ENCODE measurements at regions not wholly inside any gene's neighbourhood (a gene's known extent, or its start where the extent isn't known, plus 50 kb on each side); places are given as distances from the start of the nearest gene placed in this dataset.

GRCh38 chr13:40152145-40152544, 496.7 kb downstream of the COG6 start:
- no peak for DNase-seq

- no peak for DNase-seq
Observed at GRCh38 chr13:40152922-40153321, 497.5 kb downstream of the COG6 start.

- no peak for DNase-seq
Observed at GRCh38 chr13:40153516-40153915, 498.1 kb downstream of the COG6 start.

- DNase-seq = no peak
Observed at GRCh38 chr13:40155201-40155600, 499.7 kb downstream of the COG6 start.

GRCh38 chr13:40158218-40158617, 502.8 kb downstream of the COG6 start:
- no peak for DNase-seq

- no peak for DNase-seq
Observed at GRCh38 chr13:40158757-40159156, 503.3 kb downstream of the COG6 start.

GRCh38 chr13:40159736-40160135, 504.3 kb downstream of the COG6 start:
- DNase-seq = no peak

GRCh38 chr13:40160618-40161350, 505.3 kb downstream of the COG6 start:
- DNase-seq = no peak

- DNase-seq = no peak
Observed at GRCh38 chr13:40161351-40161810, 505.1 kb downstream of the FOXO1 start.

- no peak for DNase-seq
Observed at GRCh38 chr13:40161931-40162330, 504.5 kb downstream of the FOXO1 start.

- no peak for DNase-seq
Observed at GRCh38 chr13:40163066-40164000, 503.1 kb downstream of the FOXO1 start.

- no peak for DNase-seq
Observed at GRCh38 chr13:40164133-40164532, 502.3 kb downstream of the FOXO1 start.

- DNase-seq = no peak
Observed at GRCh38 chr13:40165316-40165932, 501.0 kb downstream of the FOXO1 start.

- no peak for DNase-seq
Observed at GRCh38 chr13:40167327-40167726, 499.1 kb downstream of the FOXO1 start.

GRCh38 chr13:40168425-40169166, 497.8 kb downstream of the FOXO1 start:
- no peak for DNase-seq

- no peak for DNase-seq
Observed at GRCh38 chr13:40169476-40169875, 497.0 kb downstream of the FOXO1 start.

GRCh38 chr13:40170091-40170490, 496.4 kb downstream of the FOXO1 start:
- DNase-seq = no peak

GRCh38 chr13:40170982-40171381, 495.5 kb downstream of the FOXO1 start:
- DNase-seq = no peak

GRCh38 chr13:40171566-40171965, 494.9 kb downstream of the FOXO1 start:
- DNase-seq = no peak

- DNase-seq = no peak
Observed at GRCh38 chr13:40172149-40172591, 494.3 kb downstream of the FOXO1 start.

- DNase-seq = no peak
Observed at GRCh38 chr13:40172878-40173277, 493.6 kb downstream of the FOXO1 start.

GRCh38 chr13:40175639-40176038, 490.8 kb downstream of the FOXO1 start:
- no peak for DNase-seq

- no peak for DNase-seq
Observed at GRCh38 chr13:40176242-40176641, 490.2 kb downstream of the FOXO1 start.

Data from GDM1 (cell line).